ENCODE measurements at regions not wholly inside any gene's neighbourhood (a gene's known extent, or its start where the extent isn't known, plus 50 kb on each side); places are given as distances from the start of the nearest gene placed in this dataset.

GRCh38 chr4:4613641-4614286 is 71.9 kb upstream of the STX18 start:
- no peak for DNase-seq (ENCODE audit: extremely low read depth, low read depth)
- TF ChIP-seq CTCF (IDR thresholded peaks at IDR 0.05; ENCODE audit: low read depth, low read length): no peak

- peak; percentile 49 for DNase-seq (ENCODE audit: extremely low read depth, low read depth)
- TF ChIP-seq CTCF (IDR thresholded peaks at IDR 0.05; ENCODE audit: low read depth, low read length): no peak
Observed at GRCh38 chr4:4613126-4613465, 71.2 kb upstream of the STX18 start.

GRCh38 chr4:4610672-4611071 is 68.8 kb upstream of the STX18 start:
- TF ChIP-seq CTCF (IDR thresholded peaks at IDR 0.05; ENCODE audit: low read depth, low read length): no peak
- no peak for DNase-seq (ENCODE audit: extremely low read depth, low read depth)

GRCh38 chr4:4609622-4610334 is 67.9 kb upstream of the STX18 start:
- no peak for TF ChIP-seq CTCF (IDR thresholded peaks at IDR 0.05; ENCODE audit: low read depth, low read length)
- DNase-seq (ENCODE audit: extremely low read depth, low read depth): no peak

GRCh38 chr4:4608214-4608537 is 66.3 kb upstream of the STX18 start:
- no peak for DNase-seq (ENCODE audit: extremely low read depth, low read depth)
- no peak for TF ChIP-seq CTCF (IDR thresholded peaks at IDR 0.05; ENCODE audit: low read depth, low read length)

- no peak for DNase-seq (ENCODE audit: extremely low read depth, low read depth)
- no peak for TF ChIP-seq CTCF (IDR thresholded peaks at IDR 0.05; ENCODE audit: low read depth, low read length)
Observed at GRCh38 chr4:4607336-4608213, 65.7 kb upstream of the STX18 start.

GRCh38 chr4:4606321-4606720 is 64.5 kb upstream of the STX18 start:
- no peak for DNase-seq (ENCODE audit: extremely low read depth, low read depth)
- TF ChIP-seq CTCF (IDR thresholded peaks at IDR 0.05; ENCODE audit: low read depth, low read length): no peak
